ENCODE measurements at regions not wholly inside any gene's neighbourhood (a gene's known extent, or its start where the extent isn't known, plus 50 kb on each side); places are given as distances from the start of the nearest gene placed in this dataset.

GRCh38 chr18:50444539-50444938 is 69.7 kb downstream of the SKA1 start:
- ChIA-PET CTCF (no interaction called here), POLR2A (no interaction called here)

DNA sequence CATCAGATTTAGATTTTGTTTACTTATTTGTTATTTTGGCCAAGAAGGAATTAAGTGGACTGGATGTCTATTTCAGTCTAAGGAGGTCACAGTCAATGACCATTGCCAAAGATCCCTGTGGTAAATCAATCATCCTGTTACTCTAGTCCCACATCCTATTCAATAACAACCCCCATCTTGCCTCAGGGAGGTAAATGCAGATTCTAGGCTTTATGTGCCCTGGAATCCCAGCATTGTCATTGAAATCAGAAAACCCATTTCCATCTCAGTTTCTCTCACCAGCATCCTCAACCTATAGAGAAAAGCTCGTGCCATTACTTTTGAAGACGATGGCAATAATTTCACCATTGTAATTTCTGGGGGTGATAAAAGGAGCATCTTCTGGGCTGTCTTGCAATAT is 71.8 kb downstream of the SKA1 start:
- POLR2A ChIA-PET = no interaction called here
- CTCF ChIA-PET = no interaction called here

DNA sequence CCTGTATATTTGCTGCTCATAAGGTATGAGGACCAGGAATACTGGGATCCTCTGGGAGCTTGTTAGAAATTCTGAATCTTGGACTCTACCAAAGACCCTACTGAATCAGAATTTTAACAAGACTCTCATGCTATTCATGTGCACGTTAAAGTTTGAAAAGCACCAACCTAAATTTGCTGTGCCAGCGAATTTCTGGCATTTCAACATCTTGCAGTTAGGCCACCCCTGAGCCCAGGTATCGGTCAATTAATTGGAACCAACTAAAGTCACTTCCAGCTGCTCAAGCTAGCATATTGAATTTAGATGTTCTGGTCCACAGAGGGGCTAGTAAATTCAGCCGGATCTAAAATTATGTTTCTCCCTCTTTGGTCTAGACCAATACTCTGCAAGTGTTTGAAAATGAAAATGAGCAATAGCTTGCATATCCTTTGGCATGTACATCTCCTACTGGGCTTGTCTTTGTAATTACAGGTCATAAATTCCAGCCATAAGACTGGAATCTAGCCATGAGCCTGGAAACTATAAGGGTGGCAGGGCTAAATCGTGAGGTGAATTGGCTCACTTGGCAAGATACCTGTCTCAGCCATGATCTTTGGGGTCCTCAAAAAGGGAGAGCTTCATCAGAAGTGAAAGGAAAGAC is 72.4 kb downstream of the SKA1 start:
- ChIA-PET POLR2A (no interaction called here), CTCF (no interaction called here)

- ChIA-PET CTCF (no interaction called here), POLR2A (no interaction called here)
These were observed 73.1 kb downstream of the SKA1 start for GRCh38 chr18:50447952-50448351.

DNA sequence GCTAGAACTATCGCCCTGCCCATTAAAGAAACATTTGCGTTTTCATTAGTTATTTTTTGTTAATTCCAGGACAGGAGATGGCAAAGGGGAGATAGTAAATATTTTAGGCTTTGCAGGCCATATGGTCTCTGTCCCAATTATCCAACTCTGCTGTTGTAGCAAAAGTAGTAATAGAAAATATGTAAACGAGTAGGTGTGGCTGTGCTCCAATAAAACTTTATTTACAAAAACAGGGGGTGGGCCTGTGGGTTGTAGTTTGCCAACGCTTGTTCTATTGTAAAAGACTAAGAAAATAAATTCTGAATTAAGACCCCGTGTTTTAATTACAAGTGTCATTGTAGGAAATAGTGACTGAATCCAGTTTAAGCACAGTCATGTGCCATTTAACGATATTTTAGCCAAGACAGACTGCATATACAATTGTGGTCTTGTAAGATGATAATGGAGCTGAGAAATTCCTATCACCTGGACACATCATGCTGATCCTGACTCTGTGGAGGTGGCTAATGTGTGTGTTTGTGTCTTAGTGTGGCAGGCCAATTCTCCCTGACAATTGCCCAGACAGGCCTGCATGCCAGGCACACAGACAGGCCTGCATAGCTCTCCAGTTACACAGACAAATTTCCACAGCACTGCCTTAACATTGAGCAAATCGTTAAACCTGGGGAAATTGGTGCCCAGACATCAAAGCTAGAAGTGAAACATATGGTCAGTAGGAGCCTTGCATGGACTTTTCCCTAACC is 76.4 kb downstream of the SKA1 start:
- POLR2A ChIA-PET = no interaction called here

DNA sequence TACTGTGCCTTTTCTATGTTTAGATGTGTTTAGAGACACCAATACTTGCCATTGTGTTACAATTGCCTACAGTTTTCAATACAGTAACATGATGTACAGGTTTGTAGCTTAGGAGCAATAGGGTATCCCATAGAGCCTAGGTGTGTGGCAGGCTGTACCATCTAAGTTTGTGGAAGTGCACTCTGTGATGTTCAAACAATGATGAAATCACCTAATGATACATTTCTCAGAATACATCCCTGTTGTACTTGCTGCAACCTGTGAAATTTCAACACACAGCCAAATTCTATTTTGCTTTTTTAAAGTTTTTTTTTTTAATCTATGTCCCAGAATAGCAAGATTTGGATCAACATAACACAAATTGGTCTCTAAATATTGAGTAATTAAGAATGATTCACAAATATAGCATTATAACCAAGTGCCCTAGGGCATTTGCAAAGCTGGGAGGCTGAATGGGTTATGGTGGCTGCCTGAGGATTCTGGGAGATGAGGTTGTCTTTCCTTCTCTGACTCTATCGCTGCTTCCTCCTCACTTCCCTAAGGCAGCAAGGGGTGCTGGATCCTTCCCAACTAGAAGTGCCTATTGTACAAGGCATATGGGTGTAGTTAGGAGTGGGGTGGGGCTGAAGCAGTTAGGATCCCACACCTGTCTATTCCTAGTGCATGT is 78.3 kb downstream of the SKA1 start:
- POLR2A ChIA-PET = no interaction called here
- CTCF ChIA-PET = no interaction called here

More for the DNA sequence above, 76.4 kb downstream of the SKA1 start:
- CTCF ChIA-PET = no interaction called here

DNA sequence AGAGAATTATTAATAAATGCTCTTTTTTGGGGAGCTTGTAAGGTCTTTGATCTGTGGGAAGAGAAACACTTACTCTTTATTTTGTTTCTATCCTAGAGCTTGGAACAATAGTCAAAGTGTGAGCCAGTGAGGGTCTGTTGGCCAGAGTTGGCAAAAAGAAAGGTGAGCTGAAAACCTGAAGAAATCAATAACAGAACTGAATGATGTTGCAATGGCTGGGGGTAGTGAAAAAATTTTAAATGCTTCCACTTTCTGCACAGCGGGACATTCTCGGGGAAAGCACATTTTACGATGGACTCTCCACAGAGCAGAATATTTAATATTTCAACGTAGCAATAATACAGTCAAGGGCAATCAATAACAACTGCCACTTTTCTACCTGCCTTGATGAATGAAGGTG is 78.9 kb downstream of the SKA1 start:
- ChIA-PET CTCF (no interaction called here), POLR2A (no interaction called here)

GRCh38 chr18:50454387-50454988 is 79.6 kb downstream of the SKA1 start:
- ChIA-PET POLR2A (no interaction called here), CTCF (no interaction called here)

DNA sequence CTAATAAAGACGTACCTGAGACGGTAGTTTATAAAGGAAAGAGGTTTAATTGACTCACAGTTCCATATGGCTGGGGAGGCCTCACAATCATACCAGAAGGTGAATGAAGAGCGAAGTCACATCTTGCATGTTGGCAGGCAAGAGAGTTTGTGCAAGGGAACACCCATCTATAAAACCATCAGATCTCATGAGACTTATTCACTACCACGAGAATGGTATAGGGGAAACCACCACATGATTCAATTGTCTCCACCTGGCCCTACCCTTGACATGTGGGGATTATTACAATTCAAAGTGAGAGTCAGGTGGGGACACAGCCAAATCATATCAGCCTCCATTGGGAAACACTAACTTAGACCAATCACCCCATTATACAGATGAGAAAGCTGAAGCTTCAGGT is 81.4 kb downstream of the SKA1 start:
- ChIA-PET CTCF (no interaction called here), POLR2A (no interaction called here)

DNA sequence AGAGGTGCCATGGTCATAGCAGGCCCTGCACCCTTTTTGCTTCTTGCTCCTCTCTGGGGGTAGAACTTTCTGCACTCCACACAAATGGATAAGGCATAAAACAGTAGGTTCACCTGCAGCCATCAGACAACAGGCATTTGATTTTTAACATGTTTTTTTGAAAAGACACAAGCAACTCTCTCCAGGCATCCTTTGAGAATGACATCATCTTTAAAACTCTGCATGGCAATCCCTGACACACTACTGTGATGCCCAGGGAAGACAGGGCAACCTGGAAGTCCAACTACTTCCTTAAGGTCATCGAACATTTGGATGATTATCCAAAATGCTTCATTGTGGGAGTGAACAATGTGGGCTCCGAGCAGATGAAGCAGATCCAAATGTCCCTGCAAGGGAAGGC is 82.8 kb downstream of the SKA1 start:
- CTCF ChIA-PET = no interaction called here
- POLR2A ChIA-PET = no interaction called here

GRCh38 chr18:50458366-50458765 is 83.5 kb downstream of the SKA1 start:
- ChIA-PET CTCF (no interaction called here), POLR2A (no interaction called here)

DNA sequence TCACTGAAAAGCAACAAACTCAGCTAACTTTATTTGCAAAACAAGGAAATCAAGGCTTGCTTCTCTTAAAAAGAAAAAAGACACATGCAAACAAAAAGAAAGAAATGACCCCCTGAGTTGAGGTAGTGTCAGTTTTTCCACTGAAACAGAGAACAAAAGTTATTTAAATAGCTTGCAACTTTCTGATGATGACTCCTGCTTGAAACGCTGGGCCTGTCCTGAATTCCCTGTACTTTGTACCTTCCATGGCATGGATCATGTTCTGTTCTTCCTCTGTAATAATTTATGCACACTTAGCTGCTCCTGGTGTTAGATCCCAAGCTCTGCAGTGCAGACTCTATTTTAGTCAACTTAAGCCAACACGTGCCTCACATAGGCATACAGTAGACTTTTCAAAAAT is 84.0 kb downstream of the SKA1 start:
- CTCF ChIA-PET = no interaction called here
- POLR2A ChIA-PET = no interaction called here

DNA sequence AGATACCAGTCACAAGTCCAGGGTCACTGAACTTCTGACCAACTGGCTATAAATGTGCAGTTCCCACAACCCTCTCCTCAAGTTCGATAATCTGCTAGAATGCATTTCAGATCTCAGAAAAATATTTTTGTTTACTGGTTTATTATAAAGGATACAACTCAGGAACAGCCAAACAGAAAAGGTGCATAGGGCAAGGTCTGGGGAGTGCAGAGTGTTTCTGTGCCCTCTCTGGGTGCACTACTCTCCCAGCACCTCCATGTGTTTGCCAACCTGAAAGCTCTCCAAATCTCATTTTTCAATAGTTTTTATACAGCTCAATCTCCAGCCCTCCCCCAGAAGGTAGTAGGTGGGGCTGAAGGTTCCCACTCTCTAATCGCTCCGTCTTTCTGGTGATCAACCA is 85.2 kb downstream of the SKA1 start:
- ChIA-PET POLR2A (no interaction called here), CTCF (no interaction called here)

- CTCF ChIA-PET = no interaction called here
- POLR2A ChIA-PET = no interaction called here
These were observed 85.9 kb downstream of the SKA1 start for GRCh38 chr18:50460716-50461115.

- POLR2A ChIA-PET = no interaction called here
- CTCF ChIA-PET = no interaction called here
These were observed 86.4 kb downstream of the SKA1 start for GRCh38 chr18:50461251-50461650.

- CTCF ChIA-PET = no interaction called here
- POLR2A ChIA-PET = no interaction called here
These were observed 90.6 kb downstream of the SKA1 start for GRCh38 chr18:50465211-50466153.

- POLR2A ChIA-PET = no interaction called here
These were observed 91.8 kb downstream of the SKA1 start for GRCh38 chr18:50466634-50467033.

GRCh38 chr18:50468807-50469206 is 91.1 kb upstream of the MAPK4 start:
- POLR2A ChIA-PET = no interaction called here
- CTCF ChIA-PET = interaction anchor here (0.5 kb wide), 1 partner anchor 269 kb away, joined by 3 read pairs; no protein-coding TSS in a partner anchor

More at GRCh38 chr18:50466634-50467033, 91.8 kb downstream of the SKA1 start:
- CTCF ChIA-PET = no interaction called here

DNA sequence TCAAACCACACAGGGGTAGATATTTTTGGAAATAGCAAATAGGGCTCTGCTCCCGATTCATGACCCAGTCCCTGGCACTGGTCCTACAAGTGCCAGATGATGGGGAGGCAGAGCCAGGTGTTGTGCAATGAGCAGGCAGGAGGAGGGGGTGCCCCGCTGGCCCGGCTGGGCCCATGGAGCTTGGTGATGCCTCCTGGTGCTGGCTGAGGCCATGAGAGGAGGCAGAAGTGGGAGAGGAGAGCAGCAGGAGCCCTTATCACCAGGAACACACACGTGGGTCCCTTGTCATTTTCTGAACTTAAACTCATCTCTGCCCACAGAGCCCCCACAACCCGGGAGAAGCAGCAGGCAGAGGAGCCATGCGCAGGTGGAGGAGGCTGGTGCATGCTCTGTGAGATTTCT is 90.5 kb upstream of the MAPK4 start:
- CTCF ChIA-PET = no interaction called here
- POLR2A ChIA-PET = interaction anchor here (0.7 kb wide), 1 partner anchor 429 kb away, joined by 3 read pairs; no protein-coding TSS in a partner anchor

DNA sequence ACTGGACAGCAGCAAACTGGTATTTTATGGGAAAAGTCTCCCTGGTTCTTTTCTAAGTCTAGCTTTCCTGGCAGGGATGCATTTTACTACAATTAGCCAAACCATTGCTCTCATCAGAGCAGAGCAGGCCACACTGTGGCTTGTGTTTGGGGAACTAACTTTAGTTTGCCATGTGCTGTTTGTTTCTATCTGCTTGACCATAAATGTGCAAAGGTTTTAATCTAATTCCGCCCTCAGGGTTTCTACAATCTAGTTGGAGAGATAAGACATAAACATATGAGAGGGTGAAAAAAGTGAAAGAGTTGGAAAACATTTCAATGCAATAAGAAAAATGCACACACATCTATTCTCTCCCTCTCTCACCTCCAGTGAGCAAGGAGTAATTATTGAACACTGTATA is 86.9 kb upstream of the MAPK4 start:
- ChIA-PET CTCF (no interaction called here), POLR2A (no interaction called here)
